Pancreas (tissue), 10 donors: ENCODE measurements at regions not wholly inside any gene's neighbourhood (a gene's known extent, or its start where the extent isn't known, plus 50 kb on each side); places are given as distances from the start of the nearest gene placed in this dataset.

Experiments used
- ATAC-seq, 4 donors: fragments of 200-7000 bp; cut with Tn5 transposase; one replicate each; pipeline versions ENCODE4 v1.8.0 to v1.9.1; 2020; ENCODE audit warnings: mild to moderate bottlenecking in 4 of 4, moderate library complexity in 4 of 4
- DNase-seq, 6 donors: peaks; one replicate each; pipeline ENCODE4 v3.0.0-alpha.2; 2020
- FAIRE-seq: peaks from 2 replicates; lab custom pipeline; 2012; peaks lifted over from hg19 to GRCh38; lab: Jason Lieb, UNC
- H3K27ac ChIP-seq, 4 donors: fragments of 200-600 bp; sonication (generic); 1 replicate in 3 of 4; 2 replicates in 1 of 4; pipeline versions ENCODE4 v1.5.0 to v1.8.0; 2020
- H3K27me3 ChIP-seq, 4 donors: fragments of 200-600 bp; one replicate each; pipeline ENCODE4 v1.8.0; 2021
- H3K36me3 ChIP-seq, 3 donors: fragments of 200-600 bp; sonication (generic) in 1 of 3; one replicate each; pipeline versions ENCODE4 v1.5.0 to v1.8.0; 2020 to 2021
- H3K4me1 ChIP-seq, 3 donors: fragments of 200-600 bp; one replicate each; pipeline ENCODE4 v1.8.0; 2021
- H3K4me3 ChIP-seq, 4 donors: fragments of 200-600 bp; sonication (generic) in 2 of 4; one replicate each; pipeline versions ENCODE4 v1.5.0 to v1.8.0; 2020 to 2021
- H3K9me3 ChIP-seq, 4 donors: fragments of 200-600 bp; one replicate each; pipeline ENCODE4 v1.8.0; 2021
- WGBS, 2 donors: extraction: QIAGEN DNeasy Blood & Tissue Kit; methylation state at CpG; one replicate each; pipeline ENCODE4 v1.1.7; 2013; 5-methylcytosine and 5-hydroxymethylcytosine counted together
- intact Hi-C, 3 donors: fragments of 100-400 bp; cut with DNase I; formaldehyde crosslinking; loops; one replicate each; pipeline versions ENCODE4 v1.11.1 to v1.14.2; 2022
- TF ChIP-seq, protein P1 (sequence below), 4 donors: fragments of 200-600 bp; sonication (generic) in 3 of 4; IDR thresholded peaks; one replicate each; pipeline versions ENCODE4 v1.5.0 to v1.8.0; 2021; ENCODE audit warnings: antibody characterized with exemption in 4 of 4
- donor health status: healthy with polysubstance abuse.
- donor health status: DM: no; HTN: no; CAD: no; lungs with moderate emphysema.
- donor health status: DM: no; HTN: no; CAD: no.
- donor health status: control.
- donor health status: control.
- donor health status: Bipolar disorder and iron deficiency.
- donor health status: DM: yes; HTN: yes; CAD: no.
- donor health status: DM: no; HTN: no; CAD: no.
- donor health status: DM: no; HTN: no; CAD: no.
- donor health status: DM: yes; HTN: yes; CAD: no.

DNA sequence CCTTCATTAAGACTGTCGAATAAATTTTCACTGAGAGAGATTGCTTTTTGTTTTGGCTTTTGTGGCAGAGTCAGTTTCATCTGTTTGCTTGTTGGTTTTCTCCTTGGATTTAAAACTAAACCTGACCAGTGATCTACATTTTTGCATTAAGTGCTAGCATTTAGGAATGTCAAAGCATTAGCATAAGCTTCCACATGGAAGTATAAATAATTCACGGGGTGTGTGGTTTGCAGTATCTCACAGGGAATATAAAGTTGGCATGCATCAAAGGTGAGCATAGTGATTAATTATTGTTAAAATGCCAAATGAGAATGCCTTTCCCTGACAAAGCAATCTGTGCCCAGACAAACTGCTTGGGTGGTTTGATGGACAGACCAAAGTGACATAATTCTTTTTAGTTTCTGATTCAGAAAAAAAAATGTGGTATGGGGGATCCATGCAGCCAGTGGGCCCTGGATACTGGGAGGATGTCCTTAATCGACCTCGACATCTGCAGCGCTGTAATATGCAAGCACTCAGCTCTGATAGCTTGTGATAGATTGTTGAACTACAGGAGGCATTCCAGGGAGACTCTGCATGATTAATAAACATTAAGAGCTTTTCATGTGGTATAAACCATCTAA lies 339.3 kb upstream of the POM121L12 start:
- intact Hi-C loops: no loop called here
- Histone ChIP-seq H3K4me1 (no peaks in the 10 kb centered on the region), H3K4me3 (no peak overlapping the region), H3K27ac (no peak overlapping the region), H3K27me3 (no peaks in the 10 kb centered on the region), H3K9me3 (no peaks in the 10 kb centered on the region), H3K36me3 (no peaks in the 10 kb centered on the region)
- ATAC-seq (no peak), FAIRE-seq (no peak), DNase-seq (no peak)
- WGBS, 2 donors: 13 to 16% methylated on average over 5 of the region's 5 CpGs
- TF ChIP-seq, protein P1, sequence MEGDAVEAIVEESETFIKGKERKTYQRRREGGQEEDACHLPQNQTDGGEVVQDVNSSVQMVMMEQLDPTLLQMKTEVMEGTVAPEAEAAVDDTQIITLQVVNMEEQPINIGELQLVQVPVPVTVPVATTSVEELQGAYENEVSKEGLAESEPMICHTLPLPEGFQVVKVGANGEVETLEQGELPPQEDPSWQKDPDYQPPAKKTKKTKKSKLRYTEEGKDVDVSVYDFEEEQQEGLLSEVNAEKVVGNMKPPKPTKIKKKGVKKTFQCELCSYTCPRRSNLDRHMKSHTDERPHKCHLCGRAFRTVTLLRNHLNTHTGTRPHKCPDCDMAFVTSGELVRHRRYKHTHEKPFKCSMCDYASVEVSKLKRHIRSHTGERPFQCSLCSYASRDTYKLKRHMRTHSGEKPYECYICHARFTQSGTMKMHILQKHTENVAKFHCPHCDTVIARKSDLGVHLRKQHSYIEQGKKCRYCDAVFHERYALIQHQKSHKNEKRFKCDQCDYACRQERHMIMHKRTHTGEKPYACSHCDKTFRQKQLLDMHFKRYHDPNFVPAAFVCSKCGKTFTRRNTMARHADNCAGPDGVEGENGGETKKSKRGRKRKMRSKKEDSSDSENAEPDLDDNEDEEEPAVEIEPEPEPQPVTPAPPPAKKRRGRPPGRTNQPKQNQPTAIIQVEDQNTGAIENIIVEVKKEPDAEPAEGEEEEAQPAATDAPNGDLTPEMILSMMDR (IDR thresholded peaks at IDR 0.05): no peak

DNA sequence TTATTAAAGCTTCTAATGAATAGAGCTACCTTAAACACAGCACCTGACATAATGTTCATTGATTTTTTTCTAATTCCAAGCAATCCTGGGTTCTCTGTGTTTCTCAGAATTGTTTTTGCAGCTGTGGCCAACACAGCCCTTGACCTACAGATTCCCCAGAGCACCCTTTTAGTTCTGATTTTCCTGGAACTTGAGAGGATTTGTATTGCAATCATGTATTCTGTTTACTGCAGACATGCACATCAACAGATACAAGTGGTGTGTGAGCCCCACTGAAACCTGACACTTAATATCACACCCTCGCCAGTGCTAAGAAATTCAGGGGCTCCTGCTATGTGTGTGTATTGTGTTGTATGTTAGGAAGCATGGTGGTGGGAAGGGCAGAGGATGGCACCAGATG lies 344.2 kb upstream of the POM121L12 start:
- FAIRE-seq: no peak
- ATAC-seq: no peak
- Histone ChIP-seq H3K4me3 (no peak overlapping the region), H3K27me3 (no peaks in the 10 kb centered on the region), H3K36me3 (no peaks in the 10 kb centered on the region), H3K27ac (no peak overlapping the region), H3K9me3 (no peaks in the 10 kb centered on the region), H3K4me1 (no peaks in the 10 kb centered on the region)
- intact Hi-C loops: no loop called here
- no peak for DNase-seq
- WGBS, 2 donors: 42 to 46% methylated on average over 1 of the region's 1 CpG
- TF ChIP-seq, protein P1 (IDR thresholded peaks at IDR 0.05): no peak

DNA sequence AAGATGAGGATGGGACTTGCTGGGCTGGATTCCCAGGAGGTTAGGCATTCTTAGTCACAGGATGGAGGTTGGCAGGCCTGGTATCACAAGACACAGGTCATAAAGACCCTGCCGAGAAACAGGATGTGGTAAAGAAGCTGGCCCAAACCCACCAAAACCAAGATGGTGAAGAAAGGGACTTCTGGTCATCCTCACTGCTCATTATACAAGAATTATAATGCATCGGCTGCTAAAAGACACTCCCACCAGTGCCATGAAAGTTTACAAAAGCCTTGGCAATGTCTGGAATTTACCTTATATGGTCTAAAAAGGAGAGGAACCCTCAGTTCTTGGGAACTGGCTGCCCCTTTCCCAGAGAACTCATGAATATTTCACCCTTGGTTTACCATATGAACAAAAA lies 345.5 kb upstream of the POM121L12 start:
- TF ChIP-seq, protein P1 (IDR thresholded peaks at IDR 0.05): no peak
- FAIRE-seq (no peak), DNase-seq (no peak), ATAC-seq (no peak)
- Histone ChIP-seq H3K4me1 (no peaks in the 10 kb centered on the region), H3K4me3 (no peak overlapping the region), H3K27me3 (no peaks in the 10 kb centered on the region), H3K27ac (no peak overlapping the region), H3K9me3 (no peaks in the 10 kb centered on the region), H3K36me3 (no peaks in the 10 kb centered on the region)
- WGBS, 2 donors: 70 to 79% methylated on average over 2 of the region's 2 CpGs
- intact Hi-C loops: no loop called here

DNA sequence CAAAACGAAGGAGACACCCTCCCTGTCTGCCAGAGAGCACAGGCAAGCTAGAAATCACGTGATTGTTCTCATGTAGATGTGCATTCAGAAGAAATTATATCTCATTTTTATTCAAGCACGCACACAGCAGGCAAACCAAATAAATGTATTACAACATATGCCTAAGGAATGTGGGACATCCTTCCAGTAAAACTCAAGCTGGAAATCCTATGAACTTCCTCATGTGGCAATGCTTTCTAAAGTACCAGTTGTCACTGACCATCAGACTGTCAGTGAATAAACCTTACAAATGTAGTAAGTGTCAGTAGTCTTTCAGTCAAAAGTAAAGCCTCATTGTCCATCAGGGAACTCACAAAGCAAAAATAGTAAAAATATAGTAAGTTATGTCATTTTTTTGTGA lies 350.1 kb upstream of the POM121L12 start:
- no peak for FAIRE-seq
- Histone ChIP-seq H3K27ac (no peak overlapping the region), H3K4me3 (no peak overlapping the region), H3K4me1 (no peaks in the 10 kb centered on the region), H3K36me3 (no peaks in the 10 kb centered on the region), H3K9me3 (no peaks in the 10 kb centered on the region), H3K27me3 (no peaks in the 10 kb centered on the region)
- ATAC-seq: no peak
- DNase-seq: no peak
- 42 to 43% methylated on average over 3 of the region's 3 CpGs for WGBS, 2 donors
- TF ChIP-seq, protein P1 (IDR thresholded peaks at IDR 0.05): no peak
- intact Hi-C loops: no loop called here

DNA sequence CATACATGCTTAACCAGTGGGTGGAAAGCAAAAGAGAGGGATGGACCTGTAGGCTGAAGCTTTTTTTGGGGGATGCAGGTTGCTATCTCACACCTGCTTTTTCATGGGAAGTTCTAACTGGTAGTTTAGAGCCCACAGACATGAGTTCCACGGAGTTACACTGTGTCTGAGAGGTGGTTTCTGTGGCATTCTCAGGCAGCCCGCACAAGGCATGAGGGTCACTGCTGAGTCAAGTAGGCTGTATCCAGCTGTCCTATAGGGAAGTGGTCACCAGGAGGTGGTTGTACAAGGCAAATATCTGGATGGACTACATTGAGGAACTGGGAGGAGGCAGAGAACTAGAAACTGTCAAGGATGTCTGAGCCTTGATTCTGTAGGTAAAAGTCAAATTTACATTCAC lies 351.0 kb upstream of the POM121L12 start:
- TF ChIP-seq, protein P1 (IDR thresholded peaks at IDR 0.05): no peak
- ATAC-seq (no peak), FAIRE-seq (no peak), DNase-seq (no peak)
- Histone ChIP-seq H3K27me3 (no peaks in the 10 kb centered on the region), H3K9me3 (no peaks in the 10 kb centered on the region), H3K36me3 (no peaks in the 10 kb centered on the region), H3K4me3 (no peak overlapping the region), H3K4me1 (no peaks in the 10 kb centered on the region), H3K27ac (no peak overlapping the region)
- intact Hi-C loops: no loop called here
- WGBS, 2 donors: 56 to 65% methylated on average over 2 of the region's 2 CpGs
